Fibroblast of mammary gland (primary cell): ENCODE measurements at regions not wholly inside any gene's neighbourhood (a gene's known extent, or its start where the extent isn't known, plus 50 kb on each side); places are given as distances from the start of the nearest gene placed in this dataset.
A peak's percentile ranks its signal among the peaks of the same experiment; 100 is the strongest.

Experiments
- DNase-seq: peaks from one replicate; pipeline ENCODE4 v3.0.0-alpha.2; 2010; ENCODE audit warnings: low read depth
- H3K4me3 ChIP-seq: 2 replicates; pipeline ENCODE4 v1.5.1; 2011; ENCODE audit warnings: low read depth, mild to moderate bottlenecking, low read length, moderate library complexity; ENCODE audit not compliant: control insufficient read depth
- CTCF ChIP-seq: conservative IDR thresholded peaks from 2 replicates; pipeline ENCODE4 v1.5.1; 2011; ENCODE audit warnings: low read depth, low read length, inconsistent platforms; ENCODE audit not compliant: control insufficient read depth, insufficient read depth

GRCh38 chr3:106629215-106629832 lies 747.9 kb upstream of the CCDC54 start:
- TF ChIP-seq CTCF, result no peak
- DNase-seq, result no peak
- no peak overlapping the region for H3K4me3 ChIP-seq

GRCh38 chr3:106631373-106632108 lies 745.7 kb upstream of the CCDC54 start:
- DNase-seq, result no peak
- no peak overlapping the region for H3K4me3 ChIP-seq
- TF ChIP-seq CTCF, result no peak

- DNase-seq, result peak; percentile 83
- no peak overlapping the region for H3K4me3 ChIP-seq
- no peak for TF ChIP-seq CTCF
Observed at GRCh38 chr3:106635271-106635670, 742.0 kb upstream of the CCDC54 start.

- H3K4me3 ChIP-seq, result no peak overlapping the region
- TF ChIP-seq CTCF, result no peak
- no peak for DNase-seq
Observed at GRCh38 chr3:106635826-106636225, 741.4 kb upstream of the CCDC54 start.

- TF ChIP-seq CTCF, result no peak
- DNase-seq, result no peak
Observed at GRCh38 chr3:106640353-106640752, 736.9 kb upstream of the CCDC54 start.

GRCh38 chr3:106642161-106642560 lies 735.1 kb upstream of the CCDC54 start:
- TF ChIP-seq CTCF, result no peak
- no peak for DNase-seq
- no peak overlapping the region for H3K4me3 ChIP-seq

More at GRCh38 chr3:106640353-106640752, 736.9 kb upstream of the CCDC54 start:
- H3K4me3 ChIP-seq, result no peak overlapping the region
